AG04450 (cell line): ENCODE measurements at regions not wholly inside any gene's neighbourhood (a gene's known extent, or its start where the extent isn't known, plus 50 kb on each side); places are given as distances from the start of the nearest gene placed in this dataset.

Experiments
- CTCF ChIA-PET: fragments of 300-600, 350-600 bp; formaldehyde crosslinking; extraction: SDS; loops from one replicate; lab custom pipeline; 2022; ENCODE audit warnings: antibody characterized with exemption, inconsistent platforms; lab: Charles Lee
- POLR2A ChIA-PET: fragments of 350-600 bp; formaldehyde crosslinking; extraction: SDS; loops from one replicate; lab custom pipeline; 2021; ENCODE audit warnings: antibody characterized with exemption, inconsistent platforms; lab: Yijun Ruan, JAX
- DNase-seq: peaks from one replicate; pipeline ENCODE4 v3.0.0-alpha.2; 2011; ENCODE audit warnings: low read depth, low spot score
- H3K27ac ChIP-seq: one replicate; pipeline ENCODE4 v1.5.1; 2012; ENCODE audit warnings: low read depth, low read length, control low read depth
- H3K27me3 ChIP-seq: one replicate; pipeline ENCODE4 v1.6.0; 2012; ENCODE audit warnings: low read length; ENCODE audit not compliant: control insufficient read depth, insufficient read depth
- H3K4me3 ChIP-seq: 2 replicates; pipeline ENCODE4 v1.5.1; 2011; ENCODE audit warnings: mild to moderate bottlenecking, low read depth, low read length, control low read depth
- H3K9me3 ChIP-seq: 2 replicates; pipeline ENCODE4 v1.5.1; 2012; ENCODE audit warnings: low read length; ENCODE audit not compliant: control insufficient read depth, insufficient read depth
- TF ChIP-seq, protein P1 (sequence below): IDR thresholded peaks from 2 replicates; pipeline ENCODE4 v1.5.1; 2011; ENCODE audit warnings: low read depth, low read length, control low read depth, inconsistent platforms

DNA sequence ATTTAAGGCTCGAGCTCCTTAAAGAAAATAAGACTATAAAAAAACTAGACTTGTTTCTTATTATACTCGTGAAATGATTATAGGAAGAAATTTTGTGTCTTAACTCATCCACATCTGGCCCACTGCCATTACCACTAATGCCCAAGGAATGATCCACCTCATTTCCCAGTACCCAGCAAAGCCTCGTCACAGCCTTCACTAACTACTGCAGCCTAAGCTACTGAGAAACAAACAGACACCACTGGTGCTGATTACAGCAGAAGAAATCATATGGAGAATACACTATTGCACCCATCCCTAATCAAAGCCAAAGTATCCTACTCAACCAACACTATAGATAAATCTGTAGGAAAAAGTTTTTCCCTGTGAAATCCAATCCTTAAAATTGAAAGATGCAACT is 205.3 kb upstream of the NAV3 start:
- CTCF ChIA-PET = no interaction called here
- DNase-seq = peak; percentile 62
- H3K9me3 ChIP-seq = no peaks in the 10 kb centered on the region
- TF ChIP-seq, protein P1, sequence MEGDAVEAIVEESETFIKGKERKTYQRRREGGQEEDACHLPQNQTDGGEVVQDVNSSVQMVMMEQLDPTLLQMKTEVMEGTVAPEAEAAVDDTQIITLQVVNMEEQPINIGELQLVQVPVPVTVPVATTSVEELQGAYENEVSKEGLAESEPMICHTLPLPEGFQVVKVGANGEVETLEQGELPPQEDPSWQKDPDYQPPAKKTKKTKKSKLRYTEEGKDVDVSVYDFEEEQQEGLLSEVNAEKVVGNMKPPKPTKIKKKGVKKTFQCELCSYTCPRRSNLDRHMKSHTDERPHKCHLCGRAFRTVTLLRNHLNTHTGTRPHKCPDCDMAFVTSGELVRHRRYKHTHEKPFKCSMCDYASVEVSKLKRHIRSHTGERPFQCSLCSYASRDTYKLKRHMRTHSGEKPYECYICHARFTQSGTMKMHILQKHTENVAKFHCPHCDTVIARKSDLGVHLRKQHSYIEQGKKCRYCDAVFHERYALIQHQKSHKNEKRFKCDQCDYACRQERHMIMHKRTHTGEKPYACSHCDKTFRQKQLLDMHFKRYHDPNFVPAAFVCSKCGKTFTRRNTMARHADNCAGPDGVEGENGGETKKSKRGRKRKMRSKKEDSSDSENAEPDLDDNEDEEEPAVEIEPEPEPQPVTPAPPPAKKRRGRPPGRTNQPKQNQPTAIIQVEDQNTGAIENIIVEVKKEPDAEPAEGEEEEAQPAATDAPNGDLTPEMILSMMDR = no peak
- H3K4me3 ChIP-seq = no peak overlapping the region
- no peaks in the 10 kb centered on the region for H3K27me3 ChIP-seq
- no peak overlapping the region for H3K27ac ChIP-seq
- POLR2A ChIA-PET = no interaction called here

GRCh38 chr12:77619425-77619824 is 211.3 kb upstream of the NAV3 start:
- H3K27me3 ChIP-seq = no peaks in the 10 kb centered on the region
- TF ChIP-seq, protein P1 = no peak
- no peak overlapping the region for H3K27ac ChIP-seq
- ChIA-PET CTCF (interaction anchor here (1.3 kb wide), 1 partner anchor 66 kb away, joined by 3 read pairs; no protein-coding TSS in a partner anchor), POLR2A (no interaction called here)
- DNase-seq = no peak
- no peak overlapping the region for H3K4me3 ChIP-seq
- no peaks in the 10 kb centered on the region for H3K9me3 ChIP-seq

DNA sequence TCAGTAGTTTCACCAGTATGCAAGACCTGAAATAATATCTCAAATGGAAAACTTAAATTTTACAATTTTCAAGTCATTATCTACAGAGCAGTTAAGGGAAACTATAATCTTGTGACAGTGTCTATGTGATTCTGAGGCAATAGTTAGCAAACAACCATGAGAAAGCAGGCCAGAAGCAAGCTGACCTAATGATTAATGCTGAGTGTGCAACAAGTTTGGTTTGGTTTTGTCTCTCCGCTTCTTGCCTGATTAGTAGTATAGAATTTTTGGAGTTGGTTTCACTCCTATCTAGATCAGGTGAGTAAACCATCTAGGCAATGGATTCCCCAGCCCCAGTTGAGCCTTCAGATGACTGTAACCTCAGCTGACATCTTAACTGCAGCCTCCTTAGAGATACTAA is 212.9 kb upstream of the NAV3 start:
- TF ChIP-seq, protein P1 = no peak
- no peak for DNase-seq
- Histone ChIP-seq H3K27me3 (no peaks in the 10 kb centered on the region), H3K27ac (no peak overlapping the region), H3K9me3 (no peaks in the 10 kb centered on the region), H3K4me3 (no peak overlapping the region)
- ChIA-PET POLR2A (no interaction called here), CTCF (interaction anchor here (1.3 kb wide), 1 partner anchor 68 kb away, joined by 3 read pairs; no protein-coding TSS in a partner anchor)

- Histone ChIP-seq H3K9me3 (no peaks in the 10 kb centered on the region), H3K27ac (no peak overlapping the region), H3K27me3 (no peaks in the 10 kb centered on the region), H3K4me3 (no peak overlapping the region)
- ChIA-PET POLR2A (no interaction called here), CTCF (interaction anchor here (0.6 kb wide), 1 partner anchor 463 kb away, joined by 3 read pairs; no protein-coding TSS in a partner anchor)
- TF ChIP-seq, protein P1 = no peak
- DNase-seq = no peak
These were observed 215.4 kb upstream of the NAV3 start for GRCh38 chr12:77615332-77615731.

DNA sequence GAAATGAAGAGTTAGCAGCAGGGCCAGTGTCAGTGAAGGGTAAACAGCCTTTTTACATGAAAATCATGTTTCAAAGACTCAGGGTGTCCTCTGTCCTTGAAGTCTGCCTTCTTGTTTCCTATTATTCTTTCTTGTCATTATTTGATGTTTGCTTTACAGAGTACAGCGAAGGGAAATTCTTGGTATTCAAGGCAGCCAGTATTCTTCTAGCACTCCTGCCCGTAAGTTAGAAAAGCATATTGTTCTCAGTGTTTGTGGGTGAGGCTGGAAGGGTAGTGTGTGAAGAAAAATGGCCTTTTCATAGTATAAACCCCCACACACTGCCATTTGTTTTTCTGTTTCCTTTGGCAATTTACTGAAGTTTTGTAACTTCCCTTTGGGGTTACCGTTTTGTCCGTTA is 217.3 kb upstream of the NAV3 start:
- no peak for DNase-seq
- Histone ChIP-seq H3K27ac (no peak overlapping the region), H3K9me3 (no peaks in the 10 kb centered on the region), H3K27me3 (no peaks in the 10 kb centered on the region), H3K4me3 (no peak overlapping the region)
- TF ChIP-seq, protein P1 = no peak
- CTCF ChIA-PET = no interaction called here
- POLR2A ChIA-PET = no interaction called here
